Fibroblast of pulmonary artery (primary cell): ENCODE measurements at regions not wholly inside any gene's neighbourhood (a gene's known extent, or its start where the extent isn't known, plus 50 kb on each side); places are given as distances from the start of the nearest gene placed in this dataset.
"Not testable (repeated sequence)": the region's sequence is repeated elsewhere in the genome, so short reads cannot be mapped to it uniquely, and the experiment has no call there.

Experiments
- DNase-seq: peaks from one replicate; pipeline ENCODE4 v3.0.0-alpha.2; 2010; ENCODE audit warnings: low read depth
- H3K4me3 ChIP-seq: replicated peaks from 2 replicates; pipeline ENCODE4 v1.5.1; 2011; ENCODE audit warnings: low read depth, mild to moderate bottlenecking, control low read depth, low read length, moderate library complexity
- CTCF ChIP-seq: IDR thresholded peaks from 2 replicates; pipeline ENCODE4 v1.5.1; 2011; ENCODE audit warnings: mild to moderate bottlenecking, control low read depth, low read length, inconsistent platforms; ENCODE audit errors: missing control alignments

GRCh38 chr5:152472083-152472482, 67.0 kb upstream of the NMUR2 start:
- no peak overlapping the region for H3K4me3 ChIP-seq
- DNase-seq = no peak
- TF ChIP-seq CTCF = no peak

GRCh38 chr5:152474961-152475360, 69.9 kb upstream of the NMUR2 start:
- H3K4me3 ChIP-seq = no peak overlapping the region
- TF ChIP-seq CTCF = no peak
- DNase-seq = no peak

GRCh38 chr5:152477536-152477935, 72.5 kb upstream of the NMUR2 start:
- no peak for TF ChIP-seq CTCF
- DNase-seq = no peak
- no peak overlapping the region for H3K4me3 ChIP-seq

GRCh38 chr5:152479866-152480265, 74.8 kb upstream of the NMUR2 start:
- DNase-seq, H3K4me3 ChIP-seq: not testable (repeated sequence)

GRCh38 chr5:152480677-152481076, 75.6 kb upstream of the NMUR2 start:
- not testable (repeated sequence) for DNase-seq

GRCh38 chr5:152487130-152487529, 82.1 kb upstream of the NMUR2 start:
- TF ChIP-seq CTCF = no peak
- DNase-seq = no peak
- no peak overlapping the region for H3K4me3 ChIP-seq

More at GRCh38 chr5:152480677-152481076, 75.6 kb upstream of the NMUR2 start:
- not testable (repeated sequence) for H3K4me3 ChIP-seq

GRCh38 chr5:152488869-152489268, 83.8 kb upstream of the NMUR2 start:
- no peak for DNase-seq
- no peak overlapping the region for H3K4me3 ChIP-seq
- no peak for TF ChIP-seq CTCF

- no peak for DNase-seq
- H3K4me3 ChIP-seq = no peak overlapping the region
- no peak for TF ChIP-seq CTCF
Observed at GRCh38 chr5:152499814-152500535, 94.9 kb upstream of the NMUR2 start.
